Thoracic aorta (tissue), 2 donors: ENCODE measurements at regions not wholly inside any gene's neighbourhood (a gene's known extent, or its start where the extent isn't known, plus 50 kb on each side); places are given as distances from the start of the nearest gene placed in this dataset.

Experiments used
- ATAC-seq: fragments of 150-250 bp; one replicate; pipeline ENCODE4 v1.8.0; 2017; ENCODE audit warnings: low read depth; ENCODE audit not compliant: insufficient number of reproducible peaks, low FRiP score
- DNase-seq: peaks from one replicate; pipeline ENCODE4 v3.0.0-alpha.2; 2020; ENCODE audit warnings: low spot score
- H3K27ac ChIP-seq, 2 donors: fragments of 200-600 bp; sonication (generic); 1 replicate in 1 of 2; 2 replicates in 1 of 2; pipeline ENCODE4 v1.5.1; 2016; ENCODE audit warnings: mild to moderate bottlenecking in 2 of 2, moderate library complexity in 2 of 2
- H3K27me3 ChIP-seq: fragments of 200-600 bp; sonication (generic); replicated peaks from 2 replicates; pipeline ENCODE4 v1.6.0; 2016; ENCODE audit warnings: mild to moderate bottlenecking; ENCODE audit not compliant: insufficient read depth
- H3K36me3 ChIP-seq: fragments of 200-600 bp; sonication (generic); one replicate; pipeline ENCODE4 v1.5.1; 2016
- H3K4me1 ChIP-seq, 2 donors: fragments of 200-600 bp; sonication (generic); 1 replicate in 1 of 2; 2 replicates in 1 of 2; pipeline versions ENCODE4 v1.5.1 to v1.6.0; 2016; ENCODE audit warnings: low read depth in 2 of 2, mild to moderate bottlenecking in 1 of 2; ENCODE audit not compliant: control insufficient read depth in 1 of 2
- H3K4me3 ChIP-seq: fragments of 200-600 bp; sonication (generic); 2 replicates; pipeline ENCODE4 v1.5.1; 2016; ENCODE audit warnings: mild to moderate bottlenecking
- H3K9me3 ChIP-seq: fragments of 200-600 bp; sonication (generic); 2 replicates; pipeline ENCODE4 v1.5.1; 2016
- TF ChIP-seq, protein P1 (sequence below): fragments of 200-600 bp; sonication (generic); IDR thresholded peaks from one replicate; pipeline ENCODE4 v1.5.1; 2019; ENCODE audit warnings: antibody characterized with exemption

DNA sequence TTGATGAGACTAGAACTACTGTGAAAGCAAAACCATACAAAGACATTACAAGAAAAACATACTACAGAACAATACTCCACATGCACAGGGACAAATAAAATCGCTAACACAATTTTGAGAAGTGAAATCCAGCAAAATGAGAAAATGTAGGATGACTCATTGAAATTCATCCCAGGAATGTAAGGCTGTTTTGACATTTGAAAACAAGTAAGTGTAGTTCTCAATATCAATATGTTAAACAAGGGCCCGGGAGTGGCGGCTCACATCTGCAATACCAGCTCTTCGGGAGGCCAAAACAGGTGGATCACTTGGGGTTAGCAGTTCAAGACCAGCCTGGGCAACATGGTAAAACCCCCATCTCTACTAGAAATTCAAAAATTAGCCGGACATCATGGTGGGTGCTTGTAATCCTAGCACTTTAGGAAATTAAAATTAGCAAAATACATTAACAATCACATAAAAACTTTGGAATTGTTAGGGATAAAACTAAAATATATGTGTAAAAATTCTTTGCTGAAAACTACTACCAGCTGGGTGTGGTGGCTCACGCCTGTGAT is 113.7 kb upstream of the ADARB2 start:
- no peak for ATAC-seq

DNA sequence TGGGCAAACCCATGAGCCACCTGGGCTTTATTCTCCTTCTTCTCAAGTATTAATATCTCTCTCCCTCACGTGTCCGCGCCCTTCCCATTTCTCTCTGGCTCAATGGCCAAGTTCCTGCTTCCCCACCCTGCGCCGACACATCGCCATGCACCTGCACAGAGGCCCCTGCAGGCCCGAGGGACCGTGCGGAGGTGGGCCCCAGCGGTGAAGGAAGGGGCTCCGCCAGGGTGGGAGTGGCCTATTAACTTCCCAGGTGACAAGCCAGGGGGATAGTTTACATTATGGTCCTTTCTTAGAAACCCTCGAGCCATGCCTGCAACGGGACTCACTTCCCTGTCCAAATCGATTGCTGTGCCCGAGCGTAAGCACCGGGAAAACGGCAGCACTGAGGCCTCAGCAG is 110.0 kb upstream of the ADARB2 start:
- no peak overlapping the region for H3K4me3 ChIP-seq
- H3K9me3 ChIP-seq = no peaks in the 10 kb centered on the region
- ATAC-seq (no peak), DNase-seq (no peak)
- H3K36me3 ChIP-seq = no peaks in the 10 kb centered on the region
- TF ChIP-seq, protein P1, sequence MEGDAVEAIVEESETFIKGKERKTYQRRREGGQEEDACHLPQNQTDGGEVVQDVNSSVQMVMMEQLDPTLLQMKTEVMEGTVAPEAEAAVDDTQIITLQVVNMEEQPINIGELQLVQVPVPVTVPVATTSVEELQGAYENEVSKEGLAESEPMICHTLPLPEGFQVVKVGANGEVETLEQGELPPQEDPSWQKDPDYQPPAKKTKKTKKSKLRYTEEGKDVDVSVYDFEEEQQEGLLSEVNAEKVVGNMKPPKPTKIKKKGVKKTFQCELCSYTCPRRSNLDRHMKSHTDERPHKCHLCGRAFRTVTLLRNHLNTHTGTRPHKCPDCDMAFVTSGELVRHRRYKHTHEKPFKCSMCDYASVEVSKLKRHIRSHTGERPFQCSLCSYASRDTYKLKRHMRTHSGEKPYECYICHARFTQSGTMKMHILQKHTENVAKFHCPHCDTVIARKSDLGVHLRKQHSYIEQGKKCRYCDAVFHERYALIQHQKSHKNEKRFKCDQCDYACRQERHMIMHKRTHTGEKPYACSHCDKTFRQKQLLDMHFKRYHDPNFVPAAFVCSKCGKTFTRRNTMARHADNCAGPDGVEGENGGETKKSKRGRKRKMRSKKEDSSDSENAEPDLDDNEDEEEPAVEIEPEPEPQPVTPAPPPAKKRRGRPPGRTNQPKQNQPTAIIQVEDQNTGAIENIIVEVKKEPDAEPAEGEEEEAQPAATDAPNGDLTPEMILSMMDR = no peak
- H3K4me1 ChIP-seq = no peaks in the 10 kb centered on the region
- no peak overlapping the region for H3K27ac ChIP-seq
- H3K27me3 ChIP-seq = no peaks in the 10 kb centered on the region

More for the DNA sequence above, 113.7 kb upstream of the ADARB2 start:
- Histone ChIP-seq H3K36me3 (no peaks in the 10 kb centered on the region), H3K4me3 (no peak overlapping the region), H3K9me3 (no peaks in the 10 kb centered on the region), H3K27me3 (no peaks in the 10 kb centered on the region), H3K4me1 (no peaks in the 10 kb centered on the region), H3K27ac (no peak overlapping the region)
- no peak for DNase-seq
- TF ChIP-seq, protein P1 = no peak

DNA sequence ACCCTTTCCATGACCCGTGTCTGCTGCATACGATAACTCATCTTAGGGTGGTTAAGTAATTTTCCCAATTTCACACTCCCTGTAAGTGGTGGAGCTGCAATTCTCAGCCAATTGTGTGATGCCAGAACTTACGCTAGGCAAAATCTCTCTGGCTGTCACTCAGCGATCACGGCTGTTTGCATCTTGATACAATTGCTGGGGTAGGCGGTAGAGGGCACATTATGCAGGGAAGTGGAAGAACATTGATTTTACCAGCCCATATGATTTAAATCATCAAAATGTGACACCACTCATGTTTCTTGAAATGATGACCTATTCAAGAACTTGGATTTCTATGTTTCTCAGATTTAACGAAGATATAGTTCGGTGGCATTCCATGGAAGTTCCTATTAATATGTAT is 108.7 kb upstream of the ADARB2 start:
- Histone ChIP-seq H3K9me3 (no peaks in the 10 kb centered on the region), H3K4me1 (no peaks in the 10 kb centered on the region), H3K27ac (no peak overlapping the region), H3K27me3 (no peaks in the 10 kb centered on the region), H3K36me3 (no peaks in the 10 kb centered on the region), H3K4me3 (no peak overlapping the region)
- TF ChIP-seq, protein P1 = no peak
- DNase-seq (no peak), ATAC-seq (no peak)

DNA sequence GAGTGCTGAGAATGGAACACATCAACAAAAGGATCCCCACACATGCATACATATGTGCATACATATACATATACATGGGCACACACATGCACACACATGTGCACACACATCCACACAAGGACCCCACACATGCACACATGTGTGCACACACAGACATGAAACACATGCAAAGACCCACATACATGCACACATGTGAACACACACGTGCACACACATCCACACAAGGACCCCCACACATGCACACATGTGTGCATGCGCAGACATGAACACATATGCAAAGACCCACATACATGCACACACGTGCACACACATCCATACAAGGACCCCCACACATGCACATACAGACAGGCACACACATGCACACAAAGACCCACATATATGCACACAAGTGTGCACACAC is 104.4 kb upstream of the ADARB2 start:
- H3K9me3 ChIP-seq = no peaks in the 10 kb centered on the region
- TF ChIP-seq, protein P1 = no peak
- no peak overlapping the region for H3K4me3 ChIP-seq
- DNase-seq (no peak), ATAC-seq (no peak)
- no peaks in the 10 kb centered on the region for H3K36me3 ChIP-seq
- H3K27me3 ChIP-seq = no peaks in the 10 kb centered on the region
- no peak overlapping the region for H3K27ac ChIP-seq
- no peaks in the 10 kb centered on the region for H3K4me1 ChIP-seq

DNA sequence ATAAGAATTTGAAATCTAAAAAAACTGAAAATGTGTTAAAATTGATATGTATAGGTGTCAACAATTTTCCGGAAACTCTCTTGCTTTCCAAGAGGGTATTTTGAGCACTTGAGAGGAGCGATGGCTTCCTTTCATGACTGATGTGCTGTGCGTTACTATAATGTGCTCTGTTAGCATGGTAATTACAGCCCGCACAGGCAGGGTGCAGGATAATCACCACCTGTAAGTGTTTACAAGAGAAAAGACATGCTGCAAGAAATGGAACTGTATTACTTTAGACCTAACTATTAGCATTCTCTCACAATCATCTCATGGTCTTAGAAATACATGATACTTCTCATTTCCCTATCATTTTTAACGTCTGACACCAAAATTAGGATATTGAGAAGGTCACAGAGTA is 92.4 kb upstream of the ADARB2 start:
- H3K27ac ChIP-seq = no peak overlapping the region
- TF ChIP-seq, protein P1 = no peak
- no peak for ATAC-seq
- H3K36me3 ChIP-seq = no peaks in the 10 kb centered on the region
- no peaks in the 10 kb centered on the region for H3K4me1 ChIP-seq
- no peak for DNase-seq
- H3K4me3 ChIP-seq = no peak overlapping the region
- no peaks in the 10 kb centered on the region for H3K27me3 ChIP-seq
- no peaks in the 10 kb centered on the region for H3K9me3 ChIP-seq
